Tibial nerve (tissue), 4 donors: ENCODE measurements at regions not wholly inside any gene's neighbourhood (a gene's known extent, or its start where the extent isn't known, plus 50 kb on each side); places are given as distances from the start of the nearest gene placed in this dataset.

Experiments used
- DNase-seq, 2 donors: peaks; one replicate each; pipeline ENCODE4 v3.0.0-alpha.2; 2019; ENCODE audit warnings: low spot score in 2 of 2
- H3K27ac ChIP-seq, 4 donors: fragments of 200-600 bp; sonication (generic) in 3 of 4; one replicate each; pipeline ENCODE4 v1.5.1; 2017 to 2019; ENCODE audit warnings: mild to moderate bottlenecking in 1 of 4
- H3K27me3 ChIP-seq, 2 donors: fragments of 200-600 bp; sonication (generic) in 1 of 2; one replicate each; pipeline versions ENCODE4 v1.5.1 to v1.6.0; 2017 to 2019
- H3K36me3 ChIP-seq, 3 donors: fragments of 200-600 bp; sonication (generic); one replicate each; pipeline ENCODE4 v1.5.1; 2018 to 2019
- H3K4me1 ChIP-seq, 4 donors: fragments of 200-600 bp; sonication (generic) in 3 of 4; one replicate each; pipeline ENCODE4 v1.5.1; 2017 to 2019
- H3K4me3 ChIP-seq, 4 donors: fragments of 200-600 bp; sonication (generic) in 3 of 4; one replicate each; pipeline ENCODE4 v1.5.1; 2017 to 2019; ENCODE audit warnings: mild to moderate bottlenecking in 1 of 4, moderate library complexity in 1 of 4
- H3K9me3 ChIP-seq, 4 donors: fragments of 200-600 bp; sonication (generic) in 3 of 4; one replicate each; pipeline ENCODE4 v1.5.1; 2017 to 2019
- CTCF ChIP-seq, 5 experiments: fragments of 200-600 bp in 3 of 5; fragments of 450-650 bp in 2 of 5; sonication (generic) in 3 of 5; IDR thresholded peaks; one replicate each; pipeline ENCODE4 v1.5.1; 2016 to 2019; ENCODE audit warnings: antibody characterized with exemption in 5 of 5, mild to moderate bottlenecking in 3 of 5, moderate library complexity in 2 of 5
- EP300 ChIP-seq, 2 donors: sonication (generic); formaldehyde crosslinking; IDR thresholded peaks; one replicate each; pipeline ENCODE4 v1.6.1; 2017; ENCODE audit warnings: antibody characterized with exemption in 2 of 2, mild to moderate bottlenecking in 1 of 2
- POLR2A ChIP-seq, 2 donors: fragments of 450-650 bp; IDR thresholded peaks; one replicate each; pipeline ENCODE4 v1.6.1; 2017; ENCODE audit warnings: antibody characterized with exemption in 2 of 2, mild to moderate bottlenecking in 2 of 2, moderate library complexity in 2 of 2
- WGBS, 2 donors: methylation state at CpG; one replicate each; pipeline ENCODE4 v1.1.5; 2018; 5-methylcytosine and 5-hydroxymethylcytosine counted together

GRCh38 chr3:181862502-181862901, 150.8 kb downstream of the SOX2 start:
- TF ChIP-seq POLR2A (IDR thresholded peaks at IDR 0.05) (no peak), CTCF (IDR thresholded peaks at IDR 0.05) (no peak), EP300 (IDR thresholded peaks at IDR 0.05) (no peak)
- no peak overlapping the region for H3K4me3 ChIP-seq
- no peaks in the 10 kb centered on the region for H3K27me3 ChIP-seq
- H3K4me1 ChIP-seq, result no peaks in the 10 kb centered on the region
- 76 to 88% methylated on average over 3 of the region's 3 CpGs for WGBS, 2 donors
- no peak for DNase-seq
- H3K36me3 ChIP-seq, result no peaks in the 10 kb centered on the region
- no peaks in the 10 kb centered on the region for H3K9me3 ChIP-seq
- H3K27ac ChIP-seq, result no peak overlapping the region

- Histone ChIP-seq H3K27ac (no peak overlapping the region), H3K9me3 (no peaks in the 10 kb centered on the region), H3K27me3 (no peaks in the 10 kb centered on the region), H3K4me1 (no peaks in the 10 kb centered on the region), H3K36me3 (no peaks in the 10 kb centered on the region), H3K4me3 (no peak overlapping the region)
- WGBS, 2 donors, result 76 to 81% methylated on average over 4 of the region's 4 CpGs
- TF ChIP-seq POLR2A (IDR thresholded peaks at IDR 0.05) (no peak), EP300 (IDR thresholded peaks at IDR 0.05) (no peak), CTCF (IDR thresholded peaks at IDR 0.05) (no peak)
- no peak for DNase-seq
These were observed 156.9 kb downstream of the SOX2 start for GRCh38 chr3:181868576-181869082.

GRCh38 chr3:181872887-181873286, 161.2 kb downstream of the SOX2 start:
- no peaks in the 10 kb centered on the region for H3K9me3 ChIP-seq
- H3K4me3 ChIP-seq, result no peak overlapping the region
- 48 to 52% methylated on average over 1 of the region's 1 CpG for WGBS, 2 donors
- DNase-seq, result no peak
- no peaks in the 10 kb centered on the region for H3K27me3 ChIP-seq
- H3K4me1 ChIP-seq, result no peaks in the 10 kb centered on the region
- H3K27ac ChIP-seq, result peak overlapping the region in 1 of 4 donors; percentile 55
- TF ChIP-seq CTCF (IDR thresholded peaks at IDR 0.05), result no peak
- H3K36me3 ChIP-seq, result no peaks in the 10 kb centered on the region

- Histone ChIP-seq H3K4me1 (no peaks in the 10 kb centered on the region), H3K27ac (no peak overlapping the region), H3K9me3 (no peaks in the 10 kb centered on the region), H3K27me3 (no peaks in the 10 kb centered on the region), H3K4me3 (no peak overlapping the region), H3K36me3 (no peaks in the 10 kb centered on the region)
- no peak for DNase-seq
- WGBS, 2 donors, result 56% methylated on average over 1 of the region's 1 CpG
- TF ChIP-seq POLR2A (IDR thresholded peaks at IDR 0.05), result no peak
These were observed 168.2 kb downstream of the SOX2 start for GRCh38 chr3:181879926-181880325.

- 67 to 69% methylated on average over 3 of the region's 3 CpGs for WGBS, 2 donors
- H3K27me3 ChIP-seq, result no peaks in the 10 kb centered on the region
- no peaks in the 10 kb centered on the region for H3K9me3 ChIP-seq
- no peak overlapping the region for H3K27ac ChIP-seq
- no peaks in the 10 kb centered on the region for H3K4me1 ChIP-seq
- no peak for DNase-seq
- H3K36me3 ChIP-seq, result no peaks in the 10 kb centered on the region
- H3K4me3 ChIP-seq, result no peak overlapping the region
- TF ChIP-seq EP300 (IDR thresholded peaks at IDR 0.05) (no peak), CTCF (IDR thresholded peaks at IDR 0.05) (no peak), POLR2A (IDR thresholded peaks at IDR 0.05) (no peak)
These were observed 168.6 kb downstream of the SOX2 start for GRCh38 chr3:181880331-181880730.

GRCh38 chr3:181881749-181882148, 170.0 kb downstream of the SOX2 start:
- WGBS, 2 donors, result 46 to 52% methylated on average over 2 of the region's 2 CpGs
- Histone ChIP-seq H3K27ac (no peak overlapping the region), H3K4me1 (no peaks in the 10 kb centered on the region), H3K36me3 (no peaks in the 10 kb centered on the region), H3K27me3 (no peaks in the 10 kb centered on the region), H3K4me3 (no peak overlapping the region), H3K9me3 (no peaks in the 10 kb centered on the region)
- TF ChIP-seq POLR2A (IDR thresholded peaks at IDR 0.05) (no peak), CTCF (IDR thresholded peaks at IDR 0.05) (no peak), EP300 (IDR thresholded peaks at IDR 0.05) (no peak)
- DNase-seq, result no peak
